Stimulated activated CD8-positive, alpha-beta memory T cell treated with anti-CD3 and anti-CD28 coated beads, Interleukin-7, amount 100 ng/mL, for 48 hours (primary cell): ENCODE measurements at regions not wholly inside any gene's neighbourhood (a gene's known extent, or its start where the extent isn't known, plus 50 kb on each side); places are given as distances from the start of the nearest gene placed in this dataset.
"Not testable (repeated sequence)": the region's sequence is repeated elsewhere in the genome, so short reads cannot be mapped to it uniquely, and the experiment has no call there.

Source experiments
- DNase-seq, 2 donors: peaks; one replicate each; pipeline ENCODE4 v3.0.0-alpha.2; 2020; ENCODE audit warnings: low read depth in 1 of 2; ENCODE audit errors: extremely low read depth in 1 of 2

- no peak for DNase-seq
Measured at GRCh38 chr9:38134611-38135237, 65.7 kb upstream of the SHB start.

- DNase-seq, result no peak
Measured at GRCh38 chr9:38133595-38133994, 64.6 kb upstream of the SHB start.

GRCh38 chr9:38132956-38133355 lies 63.9 kb upstream of the SHB start:
- DNase-seq, result no peak

GRCh38 chr9:38131729-38132128 lies 62.7 kb upstream of the SHB start:
- DNase-seq, result no peak

GRCh38 chr9:38130724-38131123 lies 61.7 kb upstream of the SHB start:
- DNase-seq, result no peak

- DNase-seq, result no peak
Measured at GRCh38 chr9:38129366-38129765, 60.3 kb upstream of the SHB start.

- no peak for DNase-seq
Measured at GRCh38 chr9:38128752-38129270, 59.8 kb upstream of the SHB start.

GRCh38 chr9:38127271-38127839 lies 58.3 kb upstream of the SHB start:
- peak in 1 of 2 donors; percentile 3 for DNase-seq

- DNase-seq, result no peak
Measured at GRCh38 chr9:38126730-38127129, 57.7 kb upstream of the SHB start.

- no peak for DNase-seq
Measured at GRCh38 chr9:38125889-38126288, 56.9 kb upstream of the SHB start.

- DNase-seq, result not testable (repeated sequence)
Measured at GRCh38 chr9:38123359-38123758, 54.3 kb upstream of the SHB start.

GRCh38 chr9:38120961-38121360 lies 51.9 kb upstream of the SHB start:
- DNase-seq, result no peak

- DNase-seq, result no peak
Measured at GRCh38 chr9:38119560-38120236, 50.7 kb upstream of the SHB start.

GRCh38 chr9:38118862-38119438 lies 49.9 kb upstream of the SHB start:
- DNase-seq, result no peak
